GM06990 (cell line): ENCODE measurements at regions not wholly inside any gene's neighbourhood (a gene's known extent, or its start where the extent isn't known, plus 50 kb on each side); places are given as distances from the start of the nearest gene placed in this dataset.

Experiments used
- DNase-seq: peaks from one replicate; pipeline ENCODE4 v3.0.0-alpha.2; 2011; ENCODE audit not compliant: insufficient read length; ENCODE audit errors: extremely low read depth
- H3K27me3 ChIP-seq: replicated peaks from 2 replicates; pipeline ENCODE4 v1.6.0; 2011; ENCODE audit warnings: low read length; ENCODE audit not compliant: control insufficient read depth, insufficient read depth
- H3K36me3 ChIP-seq: 2 replicates; pipeline ENCODE4 v1.5.1; 2011; ENCODE audit warnings: low read length; ENCODE audit not compliant: control insufficient read depth, insufficient read depth
- H3K4me3 ChIP-seq: replicated peaks from 2 replicates; pipeline ENCODE4 v1.5.1; 2011; ENCODE audit warnings: low read depth, mild to moderate bottlenecking, control low read depth, low read length
- TF ChIP-seq, protein P1 (sequence below): IDR thresholded peaks from 2 replicates; pipeline ENCODE4 v1.5.1; 2011; ENCODE audit warnings: low read length, control low read depth, mild to moderate bottlenecking, inconsistent platforms; ENCODE audit not compliant: insufficient read depth, poor library complexity, severe bottlenecking

DNA sequence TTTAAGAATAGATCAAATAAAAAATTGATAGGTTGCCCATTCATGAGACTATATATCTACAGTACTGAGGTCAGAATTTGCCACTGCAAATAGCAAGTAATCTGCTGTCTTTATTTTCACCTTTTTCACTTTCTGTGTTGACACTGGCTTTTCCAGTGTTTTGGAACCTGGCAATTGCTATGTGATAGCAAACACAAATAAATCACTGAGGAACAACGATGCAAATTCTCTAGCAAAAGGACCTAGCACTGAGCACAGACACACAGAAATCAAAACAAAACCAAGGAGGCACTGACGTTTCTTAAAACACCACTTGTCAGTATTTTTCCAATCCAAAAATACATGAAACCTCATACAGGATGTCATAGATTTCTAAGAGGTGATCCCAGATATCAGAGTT, 210.7 kb downstream of the DHX15 start:
- Histone ChIP-seq H3K4me3 (no peak overlapping the region), H3K27me3 (no peaks in the 10 kb centered on the region), H3K36me3 (no peaks in the 10 kb centered on the region)
- TF ChIP-seq, protein P1, sequence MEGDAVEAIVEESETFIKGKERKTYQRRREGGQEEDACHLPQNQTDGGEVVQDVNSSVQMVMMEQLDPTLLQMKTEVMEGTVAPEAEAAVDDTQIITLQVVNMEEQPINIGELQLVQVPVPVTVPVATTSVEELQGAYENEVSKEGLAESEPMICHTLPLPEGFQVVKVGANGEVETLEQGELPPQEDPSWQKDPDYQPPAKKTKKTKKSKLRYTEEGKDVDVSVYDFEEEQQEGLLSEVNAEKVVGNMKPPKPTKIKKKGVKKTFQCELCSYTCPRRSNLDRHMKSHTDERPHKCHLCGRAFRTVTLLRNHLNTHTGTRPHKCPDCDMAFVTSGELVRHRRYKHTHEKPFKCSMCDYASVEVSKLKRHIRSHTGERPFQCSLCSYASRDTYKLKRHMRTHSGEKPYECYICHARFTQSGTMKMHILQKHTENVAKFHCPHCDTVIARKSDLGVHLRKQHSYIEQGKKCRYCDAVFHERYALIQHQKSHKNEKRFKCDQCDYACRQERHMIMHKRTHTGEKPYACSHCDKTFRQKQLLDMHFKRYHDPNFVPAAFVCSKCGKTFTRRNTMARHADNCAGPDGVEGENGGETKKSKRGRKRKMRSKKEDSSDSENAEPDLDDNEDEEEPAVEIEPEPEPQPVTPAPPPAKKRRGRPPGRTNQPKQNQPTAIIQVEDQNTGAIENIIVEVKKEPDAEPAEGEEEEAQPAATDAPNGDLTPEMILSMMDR = no peak
- no peak for DNase-seq

DNA sequence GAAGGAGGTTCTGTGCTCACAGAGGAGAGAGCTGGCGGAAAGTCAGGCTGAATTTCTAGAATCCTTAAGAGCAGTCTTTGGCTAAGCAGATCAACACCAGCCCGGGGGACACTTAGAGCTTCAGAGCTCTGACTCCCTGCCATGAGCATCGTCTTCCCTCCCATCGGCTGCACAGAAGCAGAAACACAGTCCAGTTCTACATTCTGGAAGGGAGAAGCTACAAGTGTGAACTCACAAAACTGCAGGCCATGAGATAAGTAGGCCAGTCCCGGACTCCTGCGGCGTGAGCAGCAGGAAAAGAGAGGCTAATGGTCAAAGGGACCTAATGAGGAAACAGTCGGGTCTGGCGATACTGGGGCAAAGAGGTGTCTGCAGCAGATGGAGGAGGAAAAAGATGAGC, 211.5 kb downstream of the DHX15 start:
- TF ChIP-seq, protein P1 = no peak
- Histone ChIP-seq H3K27me3 (no peaks in the 10 kb centered on the region), H3K36me3 (no peaks in the 10 kb centered on the region), H3K4me3 (no peak overlapping the region)
- DNase-seq = no peak

DNA sequence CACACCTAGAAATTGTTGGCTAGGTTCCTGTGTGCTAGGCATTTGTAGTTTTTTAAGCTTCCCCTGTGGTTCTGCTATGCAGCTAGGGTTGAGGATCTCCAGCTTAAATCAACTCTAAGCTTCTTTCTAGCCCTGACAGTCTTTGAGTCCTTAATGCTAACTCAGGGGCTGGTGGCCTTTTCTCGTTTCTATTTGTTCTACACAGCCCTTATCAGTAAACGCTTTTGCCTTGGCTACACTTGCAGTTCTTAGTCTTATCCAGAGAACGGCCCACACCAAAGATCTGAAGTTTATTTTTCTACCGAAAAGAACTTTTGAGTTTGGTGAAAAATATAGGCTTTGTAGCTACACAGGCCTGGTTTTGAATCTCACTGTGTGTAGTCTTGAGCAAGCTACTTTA, 212.0 kb downstream of the DHX15 start:
- DNase-seq = no peak
- Histone ChIP-seq H3K36me3 (no peaks in the 10 kb centered on the region), H3K27me3 (no peaks in the 10 kb centered on the region), H3K4me3 (no peak overlapping the region)
- TF ChIP-seq, protein P1 = no peak

DNA sequence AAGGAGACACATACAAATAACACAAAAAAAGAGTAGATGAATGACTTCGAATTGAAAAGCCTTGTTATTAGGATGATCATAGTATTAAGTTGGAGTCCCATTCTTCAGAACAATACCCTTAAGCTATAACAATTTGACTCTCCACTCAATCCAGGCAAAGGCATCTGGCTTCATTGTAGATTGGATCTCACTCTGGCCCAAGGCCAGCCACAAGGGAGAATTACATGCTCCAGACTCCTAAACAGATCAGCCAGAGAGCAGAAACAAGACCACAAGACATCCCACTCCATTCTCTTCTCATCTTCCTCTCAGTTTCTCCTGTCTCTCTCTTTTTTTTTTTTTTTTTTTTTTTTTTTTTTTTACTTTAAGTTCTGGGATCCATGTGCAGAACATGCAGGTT, 213.9 kb downstream of the DHX15 start:
- DNase-seq = no peak
- H3K4me3 ChIP-seq = no peak overlapping the region
- no peaks in the 10 kb centered on the region for H3K27me3 ChIP-seq
- no peaks in the 10 kb centered on the region for H3K36me3 ChIP-seq
- TF ChIP-seq, protein P1 = no peak

DNA sequence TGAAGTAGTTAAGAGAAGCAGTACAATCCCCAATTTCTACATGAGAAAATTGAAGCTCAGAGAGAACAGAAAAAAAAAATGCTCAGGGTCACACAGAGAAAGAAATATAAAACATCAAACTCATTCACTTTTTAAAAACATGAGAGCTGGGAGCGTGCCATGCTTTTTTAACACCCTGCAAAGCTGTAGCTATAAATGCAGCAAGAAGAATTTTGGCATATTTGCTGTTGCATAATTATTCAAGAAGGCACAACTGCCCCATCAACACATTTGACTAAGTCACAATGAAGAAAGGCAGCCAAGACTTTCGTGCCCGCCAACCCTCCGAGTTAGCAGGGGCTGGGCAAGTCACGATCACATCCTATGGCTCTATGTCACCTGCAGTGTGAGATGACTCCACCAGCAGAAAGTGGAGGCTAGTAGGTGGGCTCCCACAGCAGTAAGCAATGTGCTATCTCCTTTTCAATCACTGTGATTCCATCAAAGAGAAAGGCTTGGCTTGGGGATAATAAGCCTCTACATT, 214.8 kb downstream of the DHX15 start:
- no peak for DNase-seq
- Histone ChIP-seq H3K27me3 (no peaks in the 10 kb centered on the region), H3K4me3 (no peak overlapping the region), H3K36me3 (no peaks in the 10 kb centered on the region)
- TF ChIP-seq, protein P1 = no peak

DNA sequence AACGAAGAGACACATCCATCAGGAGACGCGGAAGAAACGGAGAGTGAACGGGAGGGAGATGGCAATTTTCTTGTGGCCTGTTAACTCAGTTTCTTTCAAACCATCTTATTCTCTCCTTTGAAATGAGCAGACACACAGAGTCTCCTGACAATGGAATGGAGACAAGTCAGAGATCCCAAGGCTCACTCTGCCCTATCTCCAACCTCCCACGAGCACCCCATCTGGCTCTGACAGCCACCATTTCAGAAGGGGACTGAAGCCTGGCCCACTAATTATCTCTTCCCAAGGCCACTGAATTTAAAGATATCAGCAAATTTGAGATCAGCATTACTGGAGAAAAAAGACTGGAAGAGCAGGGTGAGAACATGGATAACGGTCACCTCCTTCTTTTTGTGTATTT, 215.6 kb downstream of the DHX15 start:
- H3K4me3 ChIP-seq = no peak overlapping the region
- TF ChIP-seq, protein P1 = no peak
- no peaks in the 10 kb centered on the region for H3K27me3 ChIP-seq
- no peak for DNase-seq
- H3K36me3 ChIP-seq = no peaks in the 10 kb centered on the region
